Kidney (tissue), 13 donors: ENCODE measurements at regions not wholly inside any gene's neighbourhood (a gene's known extent, or its start where the extent isn't known, plus 50 kb on each side); places are given as distances from the start of the nearest gene placed in this dataset.

Source experiments
- DNase-seq, 5 donors: peaks; one replicate each; pipeline ENCODE4 v3.0.0-alpha.2; 2013 to 2020
- FAIRE-seq: peaks from 2 replicates; lab custom pipeline; 2012; peaks lifted over from hg19 to GRCh38; lab: Jason Lieb, UNC
- H3K27ac ChIP-seq, 2 donors: one replicate each; pipeline ENCODE4 v1.7.0; 2013; ENCODE audit warnings: low read depth in 2 of 2, low read length in 2 of 2, inconsistent platforms in 1 of 2
- H3K27me3 ChIP-seq: one replicate; pipeline ENCODE4 v1.7.1; 2013; ENCODE audit warnings: low read length, inconsistent platforms; ENCODE audit not compliant: control insufficient read depth, insufficient read depth
- H3K36me3 ChIP-seq, 3 donors: one replicate each; pipeline versions ENCODE4 v1.7.0 to v1.7.1; 2013; ENCODE audit warnings: low read length in 3 of 3, control low read depth in 1 of 3, inconsistent platforms in 1 of 3; ENCODE audit not compliant: insufficient read depth in 3 of 3, control insufficient read depth in 2 of 3
- H3K4me1 ChIP-seq, 3 donors: one replicate each; pipeline versions ENCODE4 v1.7.0 to v1.7.1; 2013; ENCODE audit warnings: low read length in 3 of 3, inconsistent platforms in 1 of 3, low read depth in 1 of 3; ENCODE audit not compliant: control insufficient read depth in 2 of 3, insufficient read depth in 2 of 3
- H3K4me3 ChIP-seq, 3 donors: one replicate each; pipeline versions ENCODE4 v1.7.0 to v1.8.1; 2013; ENCODE audit warnings: low read length in 3 of 3, control low read depth in 1 of 3, inconsistent platforms in 1 of 3
- H3K9ac ChIP-seq, 3 donors: one replicate each; pipeline versions ENCODE4 v1.7.0 to v1.7.1; 2013; ENCODE audit warnings: low read length in 3 of 3, control low read depth in 1 of 3, inconsistent platforms in 1 of 3
- H3K9me3 ChIP-seq, 3 donors: one replicate each; pipeline versions ENCODE4 v1.7.0 to v1.7.1; 2013; ENCODE audit warnings: low read length in 3 of 3, control low read depth in 1 of 3, inconsistent platforms in 1 of 3; ENCODE audit not compliant: control insufficient read depth in 2 of 3, insufficient read depth in 1 of 3
- intact Hi-C: fragments of 100-400 bp; cut with DNase I; formaldehyde crosslinking; loops from one replicate; pipeline ENCODE4 v1.11.1; 2022
- TF ChIP-seq, protein P1 (sequence below): IDR thresholded peaks from 3 replicates; pipeline ENCODE4 v1.5.1; 2012; ENCODE audit warnings: mild to moderate bottlenecking, moderate library complexity, borderline replicate concordance; ENCODE audit not compliant: insufficient read depth; ENCODE audit errors: extremely low read depth
- donor health status: control.
- donor health status: control.
- donor health status: control.
- donor health status: control.
- donor health status: control.
- donor health status: DM: yes; HTN: yes; CAD: no.
- donor health status: Normal renal cell carcinoma (clear cell type).

DNA sequence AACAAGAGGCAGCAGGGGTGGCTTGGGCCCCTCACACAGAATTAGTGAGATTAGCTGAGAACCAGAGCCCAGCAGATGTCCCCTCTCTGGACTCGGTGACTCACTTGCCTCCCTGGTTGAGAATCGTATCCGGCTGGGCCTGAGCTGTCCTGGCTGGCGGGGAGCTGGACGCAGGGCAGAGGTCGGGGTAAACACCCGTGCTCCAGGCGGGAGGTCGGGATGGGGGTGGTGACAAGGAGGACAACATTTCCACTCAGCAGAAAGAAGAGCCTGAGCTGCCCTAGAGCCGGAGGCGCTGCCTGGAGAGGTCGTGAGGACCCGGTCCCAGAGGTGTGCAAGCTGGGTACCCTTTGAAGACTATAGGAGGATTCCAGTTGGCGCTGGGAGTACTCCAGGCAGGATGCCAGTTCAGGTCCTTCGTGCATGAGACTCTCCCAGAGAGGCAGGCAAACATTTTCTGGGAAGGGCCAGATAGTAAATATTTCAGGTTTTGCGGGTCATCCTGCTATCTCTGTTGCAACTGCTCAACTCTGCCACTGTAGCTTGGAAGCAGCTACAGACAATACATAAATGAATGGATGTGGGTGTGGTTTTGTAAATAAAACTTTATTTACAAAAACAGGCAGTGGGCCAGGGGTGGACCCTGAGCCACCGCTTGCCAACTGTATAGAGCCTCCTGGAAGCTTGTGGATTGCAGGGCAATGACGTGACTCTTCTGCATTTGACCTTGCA lies 116.8 kb upstream of the WNT4 start:
- Histone ChIP-seq H3K36me3 (no peaks in the 10 kb centered on the region), H3K4me3 (no peak overlapping the region), H3K27me3 (no peaks in the 10 kb centered on the region), H3K9ac (no peak overlapping the region), H3K4me1 (peaks cover 0 to 3% (median 0%) of the 10 kb centered on the region in 3 donors), H3K27ac (no peak overlapping the region), H3K9me3 (no peaks in the 10 kb centered on the region)
- FAIRE-seq (no peak), DNase-seq (peak in 2 of 5 donors; percentile 46 to 91)
- intact Hi-C loops: no loop called here
- TF ChIP-seq, protein P1, sequence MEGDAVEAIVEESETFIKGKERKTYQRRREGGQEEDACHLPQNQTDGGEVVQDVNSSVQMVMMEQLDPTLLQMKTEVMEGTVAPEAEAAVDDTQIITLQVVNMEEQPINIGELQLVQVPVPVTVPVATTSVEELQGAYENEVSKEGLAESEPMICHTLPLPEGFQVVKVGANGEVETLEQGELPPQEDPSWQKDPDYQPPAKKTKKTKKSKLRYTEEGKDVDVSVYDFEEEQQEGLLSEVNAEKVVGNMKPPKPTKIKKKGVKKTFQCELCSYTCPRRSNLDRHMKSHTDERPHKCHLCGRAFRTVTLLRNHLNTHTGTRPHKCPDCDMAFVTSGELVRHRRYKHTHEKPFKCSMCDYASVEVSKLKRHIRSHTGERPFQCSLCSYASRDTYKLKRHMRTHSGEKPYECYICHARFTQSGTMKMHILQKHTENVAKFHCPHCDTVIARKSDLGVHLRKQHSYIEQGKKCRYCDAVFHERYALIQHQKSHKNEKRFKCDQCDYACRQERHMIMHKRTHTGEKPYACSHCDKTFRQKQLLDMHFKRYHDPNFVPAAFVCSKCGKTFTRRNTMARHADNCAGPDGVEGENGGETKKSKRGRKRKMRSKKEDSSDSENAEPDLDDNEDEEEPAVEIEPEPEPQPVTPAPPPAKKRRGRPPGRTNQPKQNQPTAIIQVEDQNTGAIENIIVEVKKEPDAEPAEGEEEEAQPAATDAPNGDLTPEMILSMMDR: no peak

DNA sequence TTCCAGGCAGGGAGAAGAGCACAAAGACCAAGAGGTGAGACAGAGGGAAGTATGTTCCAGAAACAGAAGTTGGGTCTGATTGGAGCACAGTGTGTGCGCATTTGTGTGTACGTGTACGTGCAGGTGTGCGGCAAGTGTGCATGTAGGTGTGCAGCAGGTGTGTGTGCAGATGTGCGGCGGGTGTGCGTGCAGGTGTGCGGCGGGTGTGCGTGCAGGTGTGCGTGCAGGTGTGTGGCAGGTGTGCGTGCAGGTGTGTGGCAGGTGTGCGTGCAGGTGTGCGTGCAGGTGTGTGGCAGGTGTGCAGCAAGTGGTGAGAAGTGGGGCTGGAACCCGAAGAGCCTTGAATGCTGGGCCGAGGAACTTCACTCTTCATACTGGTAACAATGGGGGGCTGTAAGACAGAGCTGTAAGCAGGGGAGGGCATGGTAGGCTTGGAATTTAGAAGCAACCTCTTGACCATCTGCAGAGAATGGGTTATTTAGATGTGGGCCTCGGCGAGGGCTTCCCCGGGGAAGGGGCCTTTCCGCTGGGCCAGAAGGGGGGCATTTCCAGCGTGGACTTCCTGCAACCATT lies 118.0 kb upstream of the WNT4 start:
- Histone ChIP-seq H3K9ac (no peak overlapping the region), H3K9me3 (no peaks in the 10 kb centered on the region), H3K36me3 (no peaks in the 10 kb centered on the region), H3K4me1 (peaks cover 0 to 3% (median 0%) of the 10 kb centered on the region in 3 donors), H3K27me3 (no peaks in the 10 kb centered on the region), H3K4me3 (no peak overlapping the region), H3K27ac (no peak overlapping the region)
- TF ChIP-seq, protein P1: no peak
- intact Hi-C loops: no loop called here
- DNase-seq (no peak), FAIRE-seq (no peak)

DNA sequence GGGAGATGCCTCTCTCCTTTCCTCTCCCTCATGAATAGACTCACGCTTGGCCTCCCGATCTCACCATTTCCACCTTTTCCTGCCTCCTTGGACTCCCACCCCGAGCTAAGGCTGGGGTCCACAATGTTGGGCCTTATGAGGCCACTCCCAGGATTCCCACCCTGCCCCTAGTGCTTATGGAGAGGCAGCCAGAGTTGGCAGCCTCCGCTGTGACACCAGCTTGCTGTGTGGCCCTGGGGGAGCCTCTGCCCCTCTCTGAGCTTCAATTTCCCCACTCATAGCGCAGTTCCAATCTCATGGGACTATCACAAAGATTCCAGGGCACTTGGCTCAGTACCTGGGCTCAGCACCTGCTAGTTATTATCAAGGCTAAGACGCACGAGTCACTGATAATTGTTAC lies 118.7 kb upstream of the WNT4 start:
- no peaks in the 10 kb centered on the region for H3K9me3 ChIP-seq
- intact Hi-C loops: no loop called here
- H3K27ac ChIP-seq: no peak overlapping the region
- H3K4me3 ChIP-seq: no peak overlapping the region
- H3K9ac ChIP-seq: no peak overlapping the region
- H3K4me1 ChIP-seq: peaks cover 0 to 3% (median 0%) of the 10 kb centered on the region in 3 donors
- TF ChIP-seq, protein P1: no peak
- FAIRE-seq (no peak), DNase-seq (no peak)
- no peaks in the 10 kb centered on the region for H3K27me3 ChIP-seq
- H3K36me3 ChIP-seq: no peaks in the 10 kb centered on the region
